NB4 (cell line): ENCODE measurements at regions not wholly inside any gene's neighbourhood (a gene's known extent, or its start where the extent isn't known, plus 50 kb on each side); places are given as distances from the start of the nearest gene placed in this dataset.

Source experiments
- CTCF ChIP-seq: IDR thresholded peaks from one replicate; pipeline ENCODE4 v1.5.1; 2012; ENCODE audit warnings: low read depth, low read length
- MAX ChIP-seq: IDR thresholded peaks from 2 replicates; pipeline ENCODE4 v1.6.1; 2011; ENCODE audit warnings: low read depth, low read length
- MYC ChIP-seq: IDR thresholded peaks from 2 replicates; pipeline ENCODE4 v1.6.1; 2011; ENCODE audit warnings: low read depth, low read length
- POLR2A ChIP-seq: IDR thresholded peaks from 2 replicates; pipeline ENCODE4 v1.6.1; 2011; ENCODE audit warnings: mild to moderate bottlenecking; ENCODE audit not compliant: insufficient read length; ENCODE audit errors: extremely low read depth

DNA sequence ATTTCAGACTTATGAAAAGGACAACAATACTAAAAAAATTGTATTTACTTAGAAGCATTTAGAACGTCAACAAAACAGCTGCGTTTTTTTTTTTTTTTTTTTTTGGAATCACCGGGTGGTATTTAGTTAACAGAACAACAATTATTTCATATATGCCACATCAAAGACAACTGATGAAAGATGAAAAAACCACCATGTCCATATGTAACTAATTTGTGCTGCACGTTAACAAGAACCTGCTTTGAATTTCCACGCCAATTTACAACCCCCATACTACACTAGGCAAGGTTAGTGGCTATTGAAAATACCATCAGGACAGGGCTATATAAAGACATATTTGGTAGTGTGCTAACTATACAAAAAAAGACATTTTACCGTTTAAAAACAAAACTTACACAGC is 189.3 kb upstream of the ROBO1 start:
- no peak for TF ChIP-seq CTCF
- no peak for TF ChIP-seq POLR2A
- no peak for TF ChIP-seq MYC
- TF ChIP-seq MAX, result no peak
